Kidney epithelial cell (primary cell): ENCODE measurements at regions not wholly inside any gene's neighbourhood (a gene's known extent, or its start where the extent isn't known, plus 50 kb on each side); places are given as distances from the start of the nearest gene placed in this dataset.
"Not testable (repeated sequence)": the region's sequence is repeated elsewhere in the genome, so short reads cannot be mapped to it uniquely, and the experiment has no call there.

ENCODE experiments used
- DNase-seq: peaks from one replicate; pipeline ENCODE4 v3.0.0-alpha.2; 2010; ENCODE audit warnings: low read depth
- H3K27me3 ChIP-seq: 2 replicates; pipeline ENCODE4 v1.6.0; 2011; ENCODE audit warnings: low read length; ENCODE audit not compliant: control insufficient read depth, insufficient read depth
- H3K36me3 ChIP-seq: 2 replicates; pipeline ENCODE4 v1.5.1; 2011; ENCODE audit warnings: low read length; ENCODE audit not compliant: control insufficient read depth, insufficient read depth
- H3K4me3 ChIP-seq: 2 replicates; pipeline ENCODE4 v1.5.1; 2011; ENCODE audit warnings: low read depth, mild to moderate bottlenecking, control low read depth, low read length
- CTCF ChIP-seq: IDR thresholded peaks from 2 replicates; pipeline ENCODE4 v1.5.1; 2011; ENCODE audit warnings: mild to moderate bottlenecking, moderate library complexity, low read length, control low read depth, inconsistent platforms; ENCODE audit not compliant: insufficient read depth, poor library complexity, severe bottlenecking

DNA sequence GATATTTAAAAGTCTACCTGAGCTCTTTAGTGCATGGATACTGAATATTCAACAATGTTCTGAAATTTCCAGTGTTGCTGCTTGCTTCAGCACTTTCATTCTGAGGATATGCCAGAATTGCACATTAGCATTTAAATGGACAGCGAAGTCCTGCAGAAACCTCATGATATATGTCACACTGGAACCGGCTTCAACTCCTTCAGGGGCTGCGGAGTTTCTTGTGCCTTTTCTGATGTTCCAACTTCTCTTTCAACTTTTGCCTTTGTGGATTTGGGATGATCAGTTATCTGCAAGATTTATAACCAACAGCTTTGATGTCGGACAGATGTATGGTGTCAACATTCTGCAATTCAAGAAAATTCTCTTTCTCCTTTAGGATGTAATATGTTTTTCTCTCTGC, 142.5 kb upstream of the LMNTD1 start:
- Histone ChIP-seq H3K36me3 (no peaks in the 10 kb centered on the region), H3K4me3 (no peak overlapping the region), H3K27me3 (no peaks in the 10 kb centered on the region)
- no peak for DNase-seq
- TF ChIP-seq CTCF = no peak

- no peak for TF ChIP-seq CTCF
- no peak overlapping the region for H3K4me3 ChIP-seq
- H3K27me3 ChIP-seq = no peaks in the 10 kb centered on the region
- no peaks in the 10 kb centered on the region for H3K36me3 ChIP-seq
- DNase-seq = no peak
Observed at GRCh38 chr12:25698772-25699171, 145.7 kb upstream of the LMNTD1 start.

DNA sequence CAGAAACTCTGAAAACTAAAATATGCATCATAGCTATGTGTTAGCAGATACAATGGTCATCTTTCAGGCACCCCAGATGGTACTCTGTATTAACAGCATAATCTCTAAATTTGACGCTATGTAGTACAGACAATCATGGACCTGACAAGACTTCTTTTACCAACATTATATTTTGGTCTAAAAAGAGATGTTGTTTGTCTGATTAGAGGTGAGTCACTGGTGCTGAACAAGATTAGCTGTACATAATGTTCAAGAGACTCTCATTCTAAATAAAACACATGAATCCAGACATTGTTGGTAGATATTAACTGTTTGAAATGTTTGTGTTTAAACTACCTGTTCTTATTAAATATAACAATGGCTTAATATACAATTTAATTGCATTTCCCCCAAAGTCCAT, 146.4 kb upstream of the LMNTD1 start:
- TF ChIP-seq CTCF = no peak
- Histone ChIP-seq H3K36me3 (no peaks in the 10 kb centered on the region), H3K27me3 (no peaks in the 10 kb centered on the region), H3K4me3 (no peak overlapping the region)
- DNase-seq = no peak

- no peak overlapping the region for H3K4me3 ChIP-seq
- no peak for TF ChIP-seq CTCF
- no peaks in the 10 kb centered on the region for H3K36me3 ChIP-seq
- no peak for DNase-seq
- no peaks in the 10 kb centered on the region for H3K27me3 ChIP-seq
Observed at GRCh38 chr12:25701290-25701689, 148.2 kb upstream of the LMNTD1 start.

DNA sequence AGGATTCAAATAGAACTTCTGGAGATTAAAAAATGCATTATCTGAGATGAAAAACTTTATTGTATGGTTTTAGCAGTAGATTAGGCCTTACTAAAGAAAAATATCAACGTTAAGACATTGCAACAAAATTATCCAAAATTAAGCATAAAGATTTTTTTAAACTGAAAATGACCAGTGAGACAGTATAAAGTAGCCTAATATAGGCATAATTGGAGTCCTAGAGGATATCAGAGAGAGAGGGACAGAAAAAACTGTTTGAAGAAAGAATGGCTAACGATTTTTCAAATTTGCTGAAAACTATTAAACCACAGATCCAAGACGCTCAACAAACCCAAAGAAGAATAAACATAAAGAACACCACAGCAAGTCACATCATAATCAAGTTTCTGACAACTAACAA, 149.5 kb upstream of the LMNTD1 start:
- Histone ChIP-seq H3K27me3 (no peaks in the 10 kb centered on the region), H3K4me3 (no peak overlapping the region), H3K36me3 (no peaks in the 10 kb centered on the region)
- no peak for TF ChIP-seq CTCF
- no peak for DNase-seq

DNA sequence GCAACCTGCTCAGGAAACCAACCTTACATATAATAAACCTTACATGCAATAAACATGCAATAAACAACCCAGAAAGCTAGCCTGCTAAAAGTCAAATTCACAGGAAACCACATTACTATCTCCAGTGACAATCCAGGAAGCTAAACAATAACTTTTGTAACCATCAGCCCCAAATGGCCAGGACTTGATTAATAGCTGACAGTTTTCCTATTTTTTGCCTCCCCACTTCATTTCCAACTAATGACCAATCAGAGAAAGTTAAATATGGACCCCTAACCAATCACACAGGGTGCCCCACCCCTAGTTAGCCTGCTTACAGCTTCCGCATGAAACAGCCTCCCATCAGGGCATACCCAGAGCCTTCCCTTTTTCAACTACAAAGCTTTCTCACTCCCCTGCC, 152.2 kb upstream of the LMNTD1 start:
- Histone ChIP-seq H3K4me3 (no peak overlapping the region), H3K36me3 (no peaks in the 10 kb centered on the region), H3K27me3 (no peaks in the 10 kb centered on the region)
- no peak for TF ChIP-seq CTCF
- no peak for DNase-seq

GRCh38 chr12:25706646-25707045, 153.6 kb upstream of the LMNTD1 start:
- not testable (repeated sequence) for H3K4me3 ChIP-seq, H3K36me3 ChIP-seq, H3K27me3 ChIP-seq, DNase-seq
